Mammary epithelial cell (primary cell): ENCODE measurements at regions not wholly inside any gene's neighbourhood (a gene's known extent, or its start where the extent isn't known, plus 50 kb on each side); places are given as distances from the start of the nearest gene placed in this dataset.

Source experiments
- CTCF ChIP-seq, 2 donors: IDR thresholded peaks in 1 of 2; conservative IDR thresholded peaks in 1 of 2; 2 replicates each; pipeline ENCODE4 v1.5.1; 2011 to 2012; ENCODE audit warnings: inconsistent platforms in 2 of 2, low read length in 2 of 2, mild to moderate bottlenecking in 2 of 2, control low read depth in 1 of 2, low read depth in 1 of 2; ENCODE audit not compliant: insufficient read depth in 1 of 2; ENCODE audit errors: extremely low read depth in 1 of 2
- EZH2 ChIP-seq: IDR thresholded peaks from 2 replicates; pipeline ENCODE4 v1.6.1; 2012; ENCODE audit warnings: low read length, inconsistent platforms, borderline replicate concordance

- TF ChIP-seq EZH2: no peak
- no peak for TF ChIP-seq CTCF (conservative IDR thresholded peaks at IDR 0.05 in 1 of 2, IDR thresholded peaks at IDR 0.05 in 1 of 2; ENCODE audit: extremely low read depth in 1 of 2, insufficient read depth in 1 of 2, low read depth in 1 of 2, low read length in 2 of 2)
Observed at GRCh38 chr5:74413403-74414048, 227.0 kb downstream of the ENC1 start.
